Tibial nerve (tissue), 4 donors: ENCODE measurements at regions not wholly inside any gene's neighbourhood (a gene's known extent, or its start where the extent isn't known, plus 50 kb on each side); places are given as distances from the start of the nearest gene placed in this dataset.

Experiments used
- EP300 ChIP-seq, 2 donors: sonication (generic); formaldehyde crosslinking; IDR thresholded peaks; one replicate each; pipeline ENCODE4 v1.6.1; 2017; ENCODE audit warnings: antibody characterized with exemption in 2 of 2, mild to moderate bottlenecking in 1 of 2
- POLR2A ChIP-seq, 2 donors: fragments of 450-650 bp; IDR thresholded peaks; one replicate each; pipeline ENCODE4 v1.6.1; 2017; ENCODE audit warnings: antibody characterized with exemption in 2 of 2, mild to moderate bottlenecking in 2 of 2, moderate library complexity in 2 of 2
- TF ChIP-seq, protein P1 (sequence below), 5 experiments: fragments of 200-600 bp in 3 of 5; fragments of 450-650 bp in 2 of 5; sonication (generic) in 3 of 5; IDR thresholded peaks; one replicate each; pipeline ENCODE4 v1.5.1; 2016 to 2019; ENCODE audit warnings: antibody characterized with exemption in 5 of 5, mild to moderate bottlenecking in 3 of 5, moderate library complexity in 2 of 5

DNA sequence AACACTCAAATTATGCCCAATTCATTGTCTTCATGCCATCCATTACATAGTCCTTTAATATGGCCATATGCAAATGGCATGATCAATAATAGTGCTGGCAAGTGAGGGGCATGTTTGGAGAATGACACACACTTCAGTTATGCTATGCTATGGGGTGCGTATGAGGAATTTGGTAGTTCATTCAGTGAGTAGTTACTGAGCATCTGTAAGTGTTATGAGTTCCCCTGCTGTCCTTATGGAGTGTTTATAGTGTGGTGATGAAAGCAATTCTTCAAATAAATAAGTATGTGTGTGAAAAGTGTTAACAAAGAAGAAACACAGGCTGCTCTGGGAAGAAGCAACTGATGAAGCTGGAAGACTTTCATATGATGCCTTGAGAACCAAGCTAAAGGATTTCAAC lies 383.7 kb upstream of the SLC14A2 start:
- no peak for TF ChIP-seq POLR2A (IDR thresholded peaks at IDR 0.05)
- TF ChIP-seq, protein P1, sequence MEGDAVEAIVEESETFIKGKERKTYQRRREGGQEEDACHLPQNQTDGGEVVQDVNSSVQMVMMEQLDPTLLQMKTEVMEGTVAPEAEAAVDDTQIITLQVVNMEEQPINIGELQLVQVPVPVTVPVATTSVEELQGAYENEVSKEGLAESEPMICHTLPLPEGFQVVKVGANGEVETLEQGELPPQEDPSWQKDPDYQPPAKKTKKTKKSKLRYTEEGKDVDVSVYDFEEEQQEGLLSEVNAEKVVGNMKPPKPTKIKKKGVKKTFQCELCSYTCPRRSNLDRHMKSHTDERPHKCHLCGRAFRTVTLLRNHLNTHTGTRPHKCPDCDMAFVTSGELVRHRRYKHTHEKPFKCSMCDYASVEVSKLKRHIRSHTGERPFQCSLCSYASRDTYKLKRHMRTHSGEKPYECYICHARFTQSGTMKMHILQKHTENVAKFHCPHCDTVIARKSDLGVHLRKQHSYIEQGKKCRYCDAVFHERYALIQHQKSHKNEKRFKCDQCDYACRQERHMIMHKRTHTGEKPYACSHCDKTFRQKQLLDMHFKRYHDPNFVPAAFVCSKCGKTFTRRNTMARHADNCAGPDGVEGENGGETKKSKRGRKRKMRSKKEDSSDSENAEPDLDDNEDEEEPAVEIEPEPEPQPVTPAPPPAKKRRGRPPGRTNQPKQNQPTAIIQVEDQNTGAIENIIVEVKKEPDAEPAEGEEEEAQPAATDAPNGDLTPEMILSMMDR (IDR thresholded peaks at IDR 0.05): no peak
- TF ChIP-seq EP300 (IDR thresholded peaks at IDR 0.05): no peak
